Stimulated activated naive CD8-positive, alpha-beta T cell treated with anti-CD3 and anti-CD28 coated beads, Interleukin-15, amount 100 ng/mL, for 72 hours (primary cell): ENCODE measurements at regions not wholly inside any gene's neighbourhood (a gene's known extent, or its start where the extent isn't known, plus 50 kb on each side); places are given as distances from the start of the nearest gene placed in this dataset.

Source experiments
- ATAC-seq: fragments of 150-1000 bp; cut with Tn5 transposase; 2 replicates; pipeline ENCODE4 v1.10.0; 2021; ENCODE audit warnings: mild to moderate bottlenecking, moderate library complexity
- DNase-seq, 2 donors: peaks; one replicate each; pipeline ENCODE4 v3.0.0; 2021 to 2022
- H3K27ac Mint-ChIP-seq, 2 donors: one replicate each; pipeline ENCODE4 v1.8.0; 2022; ENCODE audit warnings: mild to moderate bottlenecking in 2 of 2, mixed read lengths in 2 of 2, moderate library complexity in 2 of 2
- H3K27me3 Mint-ChIP-seq: one replicate; pipeline ENCODE4 v1.8.0; 2022; ENCODE audit warnings: mixed read lengths
- H3K4me1 Mint-ChIP-seq: one replicate; pipeline ENCODE4 v1.8.0; 2022; ENCODE audit warnings: mild to moderate bottlenecking, mixed read lengths
- H3K4me3 Mint-ChIP-seq, 2 donors: one replicate each; pipeline ENCODE4 v1.8.0; 2022; ENCODE audit warnings: mild to moderate bottlenecking in 2 of 2, mixed read lengths in 2 of 2, moderate library complexity in 1 of 2
- H3K9me3 Mint-ChIP-seq, 2 donors: one replicate each; pipeline ENCODE4 v1.8.0; 2022; ENCODE audit warnings: mixed read lengths in 2 of 2

- DNase-seq (no peak), ATAC-seq (peak; percentile 64)
- peaks cover 70% of the 10 kb centered on the region for H3K4me1 Mint-ChIP-seq
- no peaks in the 10 kb centered on the region for H3K9me3 Mint-ChIP-seq
- peak overlapping the region; percentile 2 to 24 for H3K4me3 Mint-ChIP-seq
- no peaks in the 10 kb centered on the region for H3K27me3 Mint-ChIP-seq
- H3K27ac Mint-ChIP-seq: no peak overlapping the region
Measured at GRCh38 chr6:11333132-11333849, 100.8 kb upstream of the NEDD9 start.

GRCh38 chr6:11332463-11332862 lies 100.0 kb upstream of the NEDD9 start:
- H3K4me3 Mint-ChIP-seq: peak overlapping the region in 1 of 2 donors; percentile 54
- H3K4me1 Mint-ChIP-seq: peaks cover 78% of the 10 kb centered on the region
- no peaks in the 10 kb centered on the region for H3K27me3 Mint-ChIP-seq
- DNase-seq (no peak), ATAC-seq (no peak)
- no peaks in the 10 kb centered on the region for H3K9me3 Mint-ChIP-seq
- peak overlapping the region in 1 of 2 donors; percentile 35 for H3K27ac Mint-ChIP-seq

GRCh38 chr6:11331111-11331510 lies 98.6 kb upstream of the NEDD9 start:
- Mint-ChIP-seq H3K27ac (peak overlapping the region in 1 of 2 donors; percentile 11), H3K4me3 (peak overlapping the region; percentile 30 to 56), H3K9me3 (no peaks in the 10 kb centered on the region), H3K27me3 (no peaks in the 10 kb centered on the region), H3K4me1 (peaks cover 89% of the 10 kb centered on the region)
- DNase-seq (no peak), ATAC-seq (no peak)

- Mint-ChIP-seq H3K4me1 (peaks cover 91% of the 10 kb centered on the region), H3K27ac (peak overlapping the region; percentile 89 to 92), H3K27me3 (no peaks in the 10 kb centered on the region), H3K9me3 (no peaks in the 10 kb centered on the region), H3K4me3 (peak overlapping the region; percentile 56 to 58)
- DNase-seq (no peak), ATAC-seq (no peak)
Measured at GRCh38 chr6:11330413-11330760, 97.9 kb upstream of the NEDD9 start.

GRCh38 chr6:11329726-11330412 lies 97.4 kb upstream of the NEDD9 start:
- peak overlapping the region; percentile 89 to 92 for H3K27ac Mint-ChIP-seq
- no peaks in the 10 kb centered on the region for H3K27me3 Mint-ChIP-seq
- H3K9me3 Mint-ChIP-seq: no peaks in the 10 kb centered on the region
- peaks cover 96% of the 10 kb centered on the region for H3K4me1 Mint-ChIP-seq
- peak overlapping the region; percentile 56 to 58 for H3K4me3 Mint-ChIP-seq
- no peak for DNase-seq
- peak; percentile 63 for ATAC-seq

GRCh38 chr6:11328613-11329247 lies 96.3 kb upstream of the NEDD9 start:
- ATAC-seq (no peak), DNase-seq (no peak)
- Mint-ChIP-seq H3K27me3 (no peaks in the 10 kb centered on the region), H3K9me3 (no peaks in the 10 kb centered on the region), H3K4me3 (no peak overlapping the region), H3K27ac (peak overlapping the region; percentile 33 to 56), H3K4me1 (peaks cover 98% of the 10 kb centered on the region)

GRCh38 chr6:11327961-11328360 lies 95.5 kb upstream of the NEDD9 start:
- Mint-ChIP-seq H3K27me3 (no peaks in the 10 kb centered on the region), H3K4me1 (peaks cover 98% of the 10 kb centered on the region), H3K27ac (no peak overlapping the region), H3K4me3 (no peak overlapping the region), H3K9me3 (no peaks in the 10 kb centered on the region)
- DNase-seq (no peak), ATAC-seq (no peak)

- H3K4me1 Mint-ChIP-seq: peaks cover 94% of the 10 kb centered on the region
Measured at GRCh38 chr6:11326116-11326515, 93.6 kb upstream of the NEDD9 start.

GRCh38 chr6:11324453-11325015 lies 92.1 kb upstream of the NEDD9 start:
- H3K4me3 Mint-ChIP-seq: peak overlapping the region; percentile 64 to 75
- no peaks in the 10 kb centered on the region for H3K27me3 Mint-ChIP-seq
- ATAC-seq (peak; percentile 98), DNase-seq (peak; percentile 60 to 73)
- H3K27ac Mint-ChIP-seq: peak overlapping the region; percentile 93 to 97
- peaks cover 0 to 2% of the 10 kb centered on the region in 2 donors for H3K9me3 Mint-ChIP-seq
- peaks cover 92% of the 10 kb centered on the region for H3K4me1 Mint-ChIP-seq

More at GRCh38 chr6:11326116-11326515, 93.6 kb upstream of the NEDD9 start:
- no peak overlapping the region for H3K27ac Mint-ChIP-seq
- H3K27me3 Mint-ChIP-seq: no peaks in the 10 kb centered on the region
- H3K9me3 Mint-ChIP-seq: no peaks in the 10 kb centered on the region
- no peak for DNase-seq
- ATAC-seq: no peak
- no peak overlapping the region for H3K4me3 Mint-ChIP-seq

- H3K4me1 Mint-ChIP-seq: peaks cover 92% of the 10 kb centered on the region
Measured at GRCh38 chr6:11323666-11324452, 91.4 kb upstream of the NEDD9 start.

GRCh38 chr6:11322252-11322885 lies 89.9 kb upstream of the NEDD9 start:
- Mint-ChIP-seq H3K4me1 (peaks cover 89% of the 10 kb centered on the region), H3K4me3 (no peak overlapping the region), H3K27ac (peak overlapping the region in 1 of 2 donors; percentile 77), H3K9me3 (peaks cover 0 to 5% of the 10 kb centered on the region in 2 donors), H3K27me3 (no peaks in the 10 kb centered on the region)
- ATAC-seq: no peak
- DNase-seq: no peak

More at GRCh38 chr6:11323666-11324452, 91.4 kb upstream of the NEDD9 start:
- peak overlapping the region; percentile 93 to 97 for H3K27ac Mint-ChIP-seq
- DNase-seq: no peak
- H3K27me3 Mint-ChIP-seq: no peaks in the 10 kb centered on the region
- no peak for ATAC-seq
- H3K9me3 Mint-ChIP-seq: peaks cover 0 to 5% of the 10 kb centered on the region in 2 donors
- H3K4me3 Mint-ChIP-seq: peak overlapping the region; percentile 64 to 75

GRCh38 chr6:11320914-11321597 lies 88.6 kb upstream of the NEDD9 start:
- DNase-seq (no peak), ATAC-seq (no peak)
- Mint-ChIP-seq H3K4me3 (no peak overlapping the region), H3K27me3 (no peaks in the 10 kb centered on the region), H3K9me3 (peaks cover 0 to 5% of the 10 kb centered on the region in 2 donors), H3K4me1 (peaks cover 88% of the 10 kb centered on the region), H3K27ac (no peak overlapping the region)

GRCh38 chr6:11318835-11319813 lies 86.7 kb upstream of the NEDD9 start:
- Mint-ChIP-seq H3K27me3 (no peaks in the 10 kb centered on the region), H3K4me1 (peaks cover 71% of the 10 kb centered on the region), H3K4me3 (peak overlapping the region; percentile 2 to 55), H3K27ac (peak overlapping the region; percentile 55 to 94), H3K9me3 (peaks cover 0 to 5% of the 10 kb centered on the region in 2 donors)
- no peak for DNase-seq
- no peak for ATAC-seq
